T-helper 2 cell treated with Interferon-gamma antibody and Interleukin-4, amounts not matched to agents 5 μg/mL and 100 μg/mL, for 36 hours (primary cell): ENCODE measurements at regions not wholly inside any gene's neighbourhood (a gene's known extent, or its start where the extent isn't known, plus 50 kb on each side); places are given as distances from the start of the nearest gene placed in this dataset.
"Not testable (repeated sequence)": the region's sequence is repeated elsewhere in the genome, so short reads cannot be mapped to it uniquely, and the experiment has no call there.

ENCODE experiments used
- DNase-seq: peaks from one replicate; pipeline ENCODE4 v3.0.0; 2021; ENCODE audit warnings: low spot score
- H3K27ac Mint-ChIP-seq: one replicate; pipeline ENCODE4 v1.8.0; 2021; ENCODE audit warnings: mild to moderate bottlenecking, mixed read lengths
- H3K27me3 Mint-ChIP-seq: one replicate; pipeline ENCODE4 v1.8.0; 2021; ENCODE audit warnings: low read depth, mixed read lengths
- H3K36me3 Mint-ChIP-seq: one replicate; pipeline ENCODE4 v1.8.0; 2021; ENCODE audit warnings: low read depth, mixed read lengths
- H3K4me1 Mint-ChIP-seq: one replicate; pipeline ENCODE4 v1.8.0; 2021; ENCODE audit warnings: low read depth, mixed read lengths
- H3K4me3 Mint-ChIP-seq: one replicate; pipeline ENCODE4 v1.8.0; 2022; ENCODE audit warnings: mild to moderate bottlenecking, moderate library complexity, mixed read lengths
- H3K9me3 Mint-ChIP-seq: one replicate; pipeline ENCODE4 v1.8.0; 2021; ENCODE audit warnings: mixed read lengths

DNA sequence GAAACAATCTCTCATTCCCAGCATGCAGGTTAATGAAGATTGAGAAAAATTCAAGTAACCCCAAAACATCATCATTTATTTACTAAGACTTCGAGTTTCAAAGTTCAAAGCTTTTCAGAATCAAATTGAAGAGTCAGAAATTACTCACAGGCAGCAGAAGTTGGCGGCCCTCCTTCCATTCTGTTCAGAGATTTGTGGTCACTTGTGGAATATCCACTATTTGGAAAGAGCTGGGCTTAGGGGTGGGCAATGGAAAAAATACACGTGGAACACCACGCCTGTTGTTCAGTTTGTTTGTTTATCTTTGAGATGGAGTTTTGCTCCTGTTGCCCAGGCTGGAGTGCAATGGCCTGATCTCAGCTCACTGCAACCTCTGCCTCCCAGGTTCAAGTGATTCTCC lies 108.6 kb upstream of the NAA20 start:
- no peaks in the 10 kb centered on the region for H3K36me3 Mint-ChIP-seq
- H3K9me3 Mint-ChIP-seq: no peaks in the 10 kb centered on the region
- H3K4me1 Mint-ChIP-seq: peaks cover under 1% of the 10 kb centered on the region
- peaks cover 2% of the 10 kb centered on the region for H3K27me3 Mint-ChIP-seq
- H3K4me3 Mint-ChIP-seq: no peak overlapping the region
- no peak for DNase-seq
- H3K27ac Mint-ChIP-seq: no peak overlapping the region

DNA sequence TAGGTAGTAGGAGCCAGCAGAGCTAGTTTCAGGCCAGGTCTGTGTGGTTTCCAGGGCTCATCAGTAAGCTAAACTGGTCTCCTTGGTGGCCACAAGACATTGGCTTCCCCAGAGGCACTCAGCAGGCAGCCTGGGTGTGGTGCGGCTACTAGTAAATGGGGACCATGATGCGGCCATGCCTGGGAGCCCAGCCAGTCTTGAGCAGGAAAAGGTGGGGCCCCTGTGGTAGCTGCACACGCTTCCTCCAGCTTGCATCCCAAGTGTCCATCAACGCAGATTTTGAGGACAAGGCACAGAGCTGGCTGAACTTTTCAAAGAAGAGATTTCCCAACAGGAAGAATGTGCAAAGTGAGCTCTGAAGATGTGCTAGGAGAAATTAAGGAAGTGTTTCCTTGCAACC lies 107.4 kb upstream of the NAA20 start:
- Mint-ChIP-seq H3K4me1 (no peaks in the 10 kb centered on the region), H3K27me3 (peaks cover 2% of the 10 kb centered on the region)

DNA sequence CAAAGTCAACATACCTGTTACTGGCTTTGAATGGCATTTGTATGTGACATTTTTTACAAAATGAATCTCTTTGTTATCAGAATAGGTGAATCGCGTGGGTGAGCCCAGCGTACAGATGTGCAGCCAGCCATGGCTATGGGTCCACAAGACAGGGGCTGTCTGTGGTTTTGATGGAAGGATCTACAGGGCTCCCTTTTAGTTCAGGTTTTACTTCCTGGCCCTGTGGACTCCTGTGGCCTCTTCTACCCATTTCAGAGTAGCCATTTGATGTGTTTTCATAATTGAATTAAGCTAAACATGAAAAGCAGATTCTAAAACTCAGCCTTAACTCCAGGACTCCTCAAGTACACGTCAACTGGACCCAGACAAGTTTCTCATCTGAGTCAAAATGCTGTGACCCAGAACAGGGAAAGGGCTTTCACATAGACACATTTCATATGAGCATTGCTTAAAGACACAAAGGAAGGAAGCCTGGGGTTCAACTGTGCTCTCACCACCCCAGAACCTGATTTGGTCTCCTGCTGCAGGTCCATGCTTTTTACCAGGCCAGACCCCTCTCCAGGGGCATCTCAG lies 105.3 kb upstream of the NAA20 start:
- Mint-ChIP-seq H3K27me3 (peaks cover 2% of the 10 kb centered on the region), H3K4me3 (no peak overlapping the region), H3K4me1 (no peaks in the 10 kb centered on the region)

More for the DNA sequence above, 107.4 kb upstream of the NAA20 start:
- Mint-ChIP-seq H3K4me3 (no peak overlapping the region), H3K9me3 (no peaks in the 10 kb centered on the region), H3K27ac (no peak overlapping the region), H3K36me3 (no peaks in the 10 kb centered on the region)
- DNase-seq: no peak

DNA sequence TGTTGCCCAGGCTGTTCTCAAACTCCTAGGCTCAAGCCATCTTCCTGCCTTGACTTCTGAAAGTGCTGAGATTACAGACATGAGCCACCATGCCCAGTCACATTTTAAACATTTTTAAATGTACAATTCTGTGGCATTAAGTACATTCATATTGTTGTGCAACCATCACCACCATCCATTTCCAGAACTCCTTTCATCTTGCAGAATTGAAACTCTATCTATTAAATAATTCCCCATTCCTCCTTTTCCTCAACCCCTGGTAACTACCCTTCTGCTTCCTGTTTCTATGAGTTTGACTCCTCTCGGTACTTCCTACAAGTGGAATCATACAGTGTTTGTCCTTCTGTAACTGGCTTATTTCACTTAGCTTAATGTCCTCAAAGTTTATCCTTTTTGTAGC lies 103.8 kb upstream of the NAA20 start:
- Mint-ChIP-seq H3K27me3 (peaks cover 8% of the 10 kb centered on the region), H3K4me1 (no peaks in the 10 kb centered on the region), H3K27ac (no peak overlapping the region), H3K36me3 (no peaks in the 10 kb centered on the region), H3K9me3 (no peaks in the 10 kb centered on the region), H3K4me3 (no peak overlapping the region)
- no peak for DNase-seq

More for the DNA sequence above, 105.3 kb upstream of the NAA20 start:
- Mint-ChIP-seq H3K9me3 (no peaks in the 10 kb centered on the region), H3K36me3 (no peaks in the 10 kb centered on the region), H3K27ac (no peak overlapping the region)
- no peak for DNase-seq

DNA sequence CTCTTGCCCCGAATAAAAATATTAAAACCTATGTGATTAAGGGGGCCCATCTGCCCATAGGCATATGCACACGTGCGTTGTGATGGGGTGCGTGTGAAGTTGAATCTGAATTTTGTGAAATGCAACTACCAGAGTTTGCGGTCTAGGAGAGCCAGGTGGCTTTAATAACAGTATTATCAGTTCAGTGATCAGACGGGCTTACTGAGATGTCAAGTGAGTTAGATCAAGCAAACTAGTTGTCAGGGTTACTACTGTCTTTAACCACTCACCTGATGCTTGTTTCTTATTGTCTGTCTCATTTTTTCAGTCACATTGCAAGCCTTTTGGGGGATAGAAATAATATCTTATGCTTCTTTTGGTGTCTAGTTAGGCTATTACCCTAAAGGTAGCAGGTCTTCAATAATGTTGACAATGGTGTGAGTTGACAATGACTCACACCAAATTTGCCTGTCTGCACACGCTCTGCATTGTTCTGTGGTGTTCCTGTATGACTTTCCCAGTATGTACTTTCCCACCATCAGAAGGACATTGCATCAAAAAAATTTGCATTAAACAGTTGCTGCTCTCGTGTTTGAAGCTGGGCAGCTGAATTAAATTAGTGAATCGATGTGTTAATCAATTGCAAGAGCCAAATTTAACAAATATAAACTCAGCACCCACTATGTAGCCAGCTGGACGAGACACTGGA lies 103.1 kb upstream of the NAA20 start:
- DNase-seq: no peak
- Mint-ChIP-seq H3K9me3 (no peaks in the 10 kb centered on the region), H3K27me3 (peaks cover 8% of the 10 kb centered on the region), H3K27ac (no peak overlapping the region), H3K36me3 (no peaks in the 10 kb centered on the region), H3K4me1 (no peaks in the 10 kb centered on the region), H3K4me3 (no peak overlapping the region)

DNA sequence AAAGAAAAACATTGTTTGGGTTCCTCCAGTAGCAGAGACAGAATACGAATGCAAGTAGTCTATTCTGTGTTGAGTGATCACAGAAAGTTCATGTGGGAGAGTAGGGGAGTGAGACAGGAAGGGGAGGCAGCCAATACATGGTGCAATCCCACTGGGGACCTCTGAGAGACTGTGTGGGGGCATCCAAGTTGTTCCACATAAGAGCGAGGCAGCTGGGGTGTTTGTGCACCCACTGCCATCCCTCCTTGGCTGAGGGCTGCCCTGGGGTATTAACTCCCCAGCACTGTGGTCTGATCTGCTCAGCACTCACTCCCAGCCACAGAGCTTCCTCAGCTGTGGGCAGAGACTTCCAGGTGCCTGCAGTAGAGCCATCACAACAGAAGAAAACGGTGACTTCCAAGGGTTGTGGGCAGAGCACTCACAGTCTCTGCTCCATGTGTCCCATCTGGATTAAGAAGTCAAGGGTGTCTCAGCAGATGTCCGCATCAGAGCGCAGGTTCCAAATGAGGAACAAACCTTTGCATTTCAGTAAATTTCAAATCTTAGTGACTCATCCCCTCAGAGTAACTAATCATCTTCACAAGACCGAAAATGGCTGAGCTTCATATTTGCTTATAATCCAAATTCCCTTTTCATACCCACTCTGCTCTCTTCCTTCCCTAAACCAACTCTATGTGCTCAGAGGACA lies 101.9 kb upstream of the NAA20 start:
- Mint-ChIP-seq H3K4me3 (no peak overlapping the region), H3K36me3 (no peaks in the 10 kb centered on the region), H3K4me1 (no peaks in the 10 kb centered on the region), H3K27ac (no peak overlapping the region), H3K27me3 (peaks cover 8% of the 10 kb centered on the region), H3K9me3 (no peaks in the 10 kb centered on the region)
- no peak for DNase-seq

DNA sequence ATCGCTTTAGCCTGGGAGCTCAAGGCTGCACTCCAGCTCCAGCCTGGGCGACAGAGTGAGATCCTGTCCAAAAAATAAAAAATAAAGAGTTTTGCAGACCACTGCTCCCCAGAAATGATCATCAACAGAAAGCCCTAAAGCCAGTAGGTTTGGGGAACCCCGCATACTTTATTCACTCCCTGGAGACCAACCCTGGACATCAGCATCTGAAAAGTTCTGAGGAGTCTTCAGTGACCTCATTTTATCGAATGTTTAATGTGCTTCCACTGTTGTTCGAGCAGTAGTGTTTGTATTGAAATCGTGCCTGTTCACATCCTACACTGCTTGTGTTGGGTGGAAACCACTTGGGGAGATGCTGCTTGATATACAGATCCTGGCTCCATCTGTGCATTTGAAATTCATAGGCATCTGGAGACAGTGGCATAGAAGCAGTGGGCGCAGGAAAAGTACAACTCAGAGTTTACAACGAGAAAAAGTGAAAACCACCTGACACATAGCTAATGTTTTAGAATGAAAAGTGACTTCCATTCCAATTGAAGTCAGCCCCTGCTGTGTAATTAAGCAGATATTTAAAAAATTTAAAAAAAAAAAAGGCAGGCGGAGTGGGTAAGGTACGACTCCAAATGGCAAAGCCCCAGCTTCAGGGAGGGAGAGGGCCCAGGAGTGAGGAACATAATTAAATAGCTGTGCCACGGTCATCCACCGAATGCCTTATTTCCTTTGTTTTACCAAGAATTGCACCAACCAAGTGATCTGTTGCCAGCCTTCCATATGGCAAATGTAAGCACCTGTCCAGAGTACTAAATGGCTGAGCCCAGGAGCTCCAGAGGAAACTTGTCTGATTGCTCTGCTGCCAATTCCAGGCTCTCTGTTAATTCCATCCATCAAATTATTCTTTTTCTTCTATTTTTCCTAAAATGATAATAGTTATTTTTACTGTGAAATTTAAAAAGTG lies 100.4 kb upstream of the NAA20 start:
- no peaks in the 10 kb centered on the region for H3K9me3 Mint-ChIP-seq
- DNase-seq: no peak
- no peak overlapping the region for H3K27ac Mint-ChIP-seq
- no peaks in the 10 kb centered on the region for H3K4me1 Mint-ChIP-seq
- peaks cover 8% of the 10 kb centered on the region for H3K27me3 Mint-ChIP-seq
- H3K4me3 Mint-ChIP-seq: no peak overlapping the region
- H3K36me3 Mint-ChIP-seq: no peaks in the 10 kb centered on the region

DNA sequence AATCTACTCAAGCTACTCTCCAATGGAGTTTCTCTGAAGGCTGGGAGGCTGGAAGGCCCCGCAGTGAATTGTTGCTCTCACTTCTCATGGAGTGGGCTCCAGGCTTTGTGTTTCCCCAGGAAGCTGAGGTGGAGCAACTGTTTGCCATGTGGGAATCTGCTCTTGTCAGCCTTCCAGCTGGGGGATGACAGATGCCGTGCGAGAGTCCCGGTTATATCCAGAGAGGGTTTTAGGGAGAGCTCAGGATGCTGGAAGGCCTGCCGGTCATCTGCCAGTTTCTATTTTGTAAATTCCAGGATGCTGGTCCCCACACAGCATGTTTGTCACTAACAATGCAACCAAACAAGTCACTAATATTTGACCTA lies 98.2 kb upstream of the NAA20 start:
- DNase-seq: no peak
- no peaks in the 10 kb centered on the region for H3K36me3 Mint-ChIP-seq
- H3K27me3 Mint-ChIP-seq: peaks cover 6% of the 10 kb centered on the region
- H3K4me3 Mint-ChIP-seq: no peak overlapping the region
- no peaks in the 10 kb centered on the region for H3K9me3 Mint-ChIP-seq
- H3K4me1 Mint-ChIP-seq: no peaks in the 10 kb centered on the region
- H3K27ac Mint-ChIP-seq: no peak overlapping the region

DNA sequence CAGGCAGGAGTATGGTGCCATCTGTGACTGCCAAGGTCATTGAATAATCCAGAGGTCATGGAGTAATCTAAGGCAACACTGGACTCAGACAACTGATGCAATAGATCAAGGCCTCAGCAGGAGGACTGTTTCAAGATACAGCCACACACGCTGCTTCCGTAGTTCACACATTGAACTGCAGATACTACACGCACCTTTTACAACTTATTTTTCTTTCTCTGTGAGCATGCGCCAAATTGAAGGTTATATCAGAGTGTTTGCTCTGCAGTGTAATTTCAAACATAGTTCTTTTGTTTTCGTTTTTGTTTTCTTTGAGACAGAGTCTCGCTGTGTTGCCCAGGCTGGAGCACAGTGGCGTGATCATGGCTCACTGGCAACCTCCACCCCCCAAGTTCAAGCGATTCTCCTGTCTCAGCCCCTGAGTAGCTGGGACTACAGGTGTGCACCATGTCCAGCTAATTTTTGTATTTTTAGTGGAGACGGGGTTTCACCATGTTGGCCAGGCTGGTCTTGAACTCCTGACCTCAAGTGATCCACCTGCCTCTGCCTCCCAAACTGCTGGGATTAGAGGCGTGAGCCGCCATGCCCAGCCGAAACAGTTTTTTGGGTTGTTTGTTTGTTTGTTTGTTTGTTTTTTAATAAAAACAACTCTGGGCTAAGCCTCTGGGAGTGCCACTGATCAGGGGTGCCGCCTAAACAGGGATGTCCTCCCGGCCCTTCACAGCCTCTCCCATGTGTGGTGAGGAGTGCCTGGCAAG lies 96.6 kb upstream of the NAA20 start:
- no peak for DNase-seq
- peaks cover 6% of the 10 kb centered on the region for H3K27me3 Mint-ChIP-seq
- H3K36me3 Mint-ChIP-seq: no peaks in the 10 kb centered on the region
- H3K4me3 Mint-ChIP-seq: no peak overlapping the region
- H3K4me1 Mint-ChIP-seq: no peaks in the 10 kb centered on the region
- no peak overlapping the region for H3K27ac Mint-ChIP-seq
- H3K9me3 Mint-ChIP-seq: no peaks in the 10 kb centered on the region

DNA sequence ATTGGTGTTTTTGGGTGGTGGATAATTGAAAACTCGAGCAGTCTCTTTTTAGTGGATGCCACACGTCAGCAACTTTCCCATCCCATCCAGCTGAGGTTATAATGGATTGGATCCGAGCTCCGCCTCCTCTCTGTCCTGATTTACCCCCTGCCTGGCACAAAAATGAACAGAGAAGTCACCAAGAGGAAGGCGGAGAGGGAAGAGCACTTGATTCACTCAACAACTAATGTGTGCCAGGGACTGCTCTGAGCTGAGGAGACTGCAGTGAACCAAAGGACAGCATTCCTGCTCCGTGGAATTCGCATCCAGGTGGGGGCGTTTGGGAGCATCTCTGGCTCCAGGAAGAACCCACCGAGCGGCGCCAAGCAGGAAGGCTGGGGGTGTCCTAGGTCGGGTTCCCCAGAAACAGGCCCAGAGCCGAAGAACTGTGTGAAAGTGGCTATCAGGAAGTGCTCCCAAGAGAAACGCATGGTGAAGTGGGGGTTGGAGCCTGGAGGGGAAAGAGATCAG lies 95.8 kb upstream of the NAA20 start:
- no peaks in the 10 kb centered on the region for H3K36me3 Mint-ChIP-seq
- DNase-seq: no peak
- peaks cover 6% of the 10 kb centered on the region for H3K27me3 Mint-ChIP-seq
- no peak overlapping the region for H3K4me3 Mint-ChIP-seq
- no peaks in the 10 kb centered on the region for H3K9me3 Mint-ChIP-seq
- H3K27ac Mint-ChIP-seq: no peak overlapping the region
- no peaks in the 10 kb centered on the region for H3K4me1 Mint-ChIP-seq

DNA sequence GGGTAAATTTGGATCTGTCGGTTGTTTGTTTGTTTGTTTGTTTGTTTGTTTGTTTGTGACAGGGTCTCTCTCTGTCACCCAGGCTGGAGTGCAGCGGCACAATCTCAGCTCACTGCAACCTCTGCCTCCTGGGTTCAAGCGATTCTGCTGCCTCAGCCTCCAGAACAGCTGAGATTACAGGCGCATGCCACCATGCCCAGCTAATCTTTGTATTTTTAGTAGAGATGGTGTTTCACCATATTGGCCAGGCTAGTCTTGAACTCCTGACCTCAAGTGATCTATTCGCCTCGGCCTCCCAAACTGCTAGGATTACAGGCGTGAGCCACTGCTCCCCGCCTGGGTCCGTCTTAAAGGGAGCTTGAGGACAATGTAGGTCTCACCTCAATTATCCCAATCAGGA lies 95.3 kb upstream of the NAA20 start:
- H3K4me3 Mint-ChIP-seq, H3K27me3 Mint-ChIP-seq, DNase-seq, H3K27ac Mint-ChIP-seq, H3K4me1 Mint-ChIP-seq, H3K9me3 Mint-ChIP-seq, H3K36me3 Mint-ChIP-seq: not testable (repeated sequence)

DNA sequence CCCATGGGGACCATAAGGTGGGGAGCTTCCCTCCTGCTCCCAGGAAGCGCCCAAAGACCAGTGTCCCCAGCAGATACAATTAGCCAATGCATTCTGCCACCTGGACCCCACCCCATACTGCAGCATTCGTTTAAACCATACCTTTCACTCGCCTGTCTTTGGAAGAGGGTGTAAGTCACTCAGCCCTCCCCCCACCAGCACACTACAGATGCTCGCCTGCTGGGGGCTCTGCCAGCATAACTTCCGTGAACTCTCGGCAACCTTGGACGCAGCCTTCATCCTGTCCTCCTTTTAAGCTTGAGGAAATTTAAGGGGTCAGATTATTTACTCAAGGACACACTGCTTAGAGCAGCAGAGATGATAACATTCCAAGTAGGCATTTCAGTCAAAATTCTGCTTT lies 94.4 kb upstream of the NAA20 start:
- Mint-ChIP-seq H3K4me1 (no peaks in the 10 kb centered on the region), H3K36me3 (no peaks in the 10 kb centered on the region), H3K27me3 (peaks cover 6% of the 10 kb centered on the region), H3K27ac (no peak overlapping the region), H3K4me3 (no peak overlapping the region), H3K9me3 (no peaks in the 10 kb centered on the region)
- no peak for DNase-seq

DNA sequence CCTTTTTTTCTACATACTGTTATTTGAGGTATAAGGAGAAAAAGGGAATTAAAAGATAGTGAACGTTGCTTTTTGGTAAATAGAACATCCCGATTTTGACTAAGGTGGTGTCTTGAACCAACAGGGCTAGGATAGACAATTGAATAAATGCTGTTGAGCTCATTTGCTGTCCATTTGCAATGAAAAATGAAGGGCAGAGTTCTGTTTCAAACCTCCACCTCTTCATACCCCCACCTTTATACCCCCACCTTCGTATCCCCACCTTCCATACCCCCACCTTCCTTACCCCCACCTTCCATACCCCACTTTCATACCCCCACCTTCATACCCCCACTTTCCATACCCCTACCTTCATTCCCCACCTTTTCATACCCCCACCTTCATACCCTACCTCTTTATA lies 93.4 kb upstream of the NAA20 start:
- no peaks in the 10 kb centered on the region for H3K9me3 Mint-ChIP-seq
- no peaks in the 10 kb centered on the region for H3K36me3 Mint-ChIP-seq
- no peaks in the 10 kb centered on the region for H3K27me3 Mint-ChIP-seq

More for the DNA sequence above, 93.4 kb upstream of the NAA20 start:
- Mint-ChIP-seq H3K27ac (no peak overlapping the region), H3K4me1 (no peaks in the 10 kb centered on the region), H3K4me3 (no peak overlapping the region)
- DNase-seq: no peak
